ENCODE measurements at regions not wholly inside any gene's neighbourhood (a gene's known extent, or its start where the extent isn't known, plus 50 kb on each side); places are given as distances from the start of the nearest gene placed in this dataset.
A peak's percentile ranks its signal among the peaks of the same experiment; 100 is the strongest.

GRCh38 chr6:1485678-1486077, 96.3 kb downstream of the FOXF2 start:
- no peak for DNase-seq

GRCh38 chr6:1486387-1486786, 97.0 kb downstream of the FOXF2 start:
- no peak for DNase-seq

GRCh38 chr6:1487239-1487638, 97.9 kb downstream of the FOXF2 start:
- DNase-seq = no peak

- no peak for DNase-seq
Observed at GRCh38 chr6:1491025-1491424, 101.6 kb downstream of the FOXF2 start.

GRCh38 chr6:1491591-1492319, 102.4 kb downstream of the FOXF2 start:
- no peak for DNase-seq

- DNase-seq = no peak
Observed at GRCh38 chr6:1494671-1495070, 105.3 kb downstream of the FOXF2 start.

GRCh38 chr6:1495344-1495743, 106.0 kb downstream of the FOXF2 start:
- no peak for DNase-seq

- no peak for DNase-seq
Observed at GRCh38 chr6:1496092-1496491, 106.7 kb downstream of the FOXF2 start.

- DNase-seq = no peak
Observed at GRCh38 chr6:1496836-1497760, 107.7 kb downstream of the FOXF2 start.

- DNase-seq = no peak
Observed at GRCh38 chr6:1497761-1498105, 108.4 kb downstream of the FOXF2 start.

- no peak for DNase-seq
Observed at GRCh38 chr6:1498491-1499113, 109.2 kb downstream of the FOXF2 start.

- DNase-seq = no peak
Observed at GRCh38 chr6:1499777-1500176, 109.9 kb upstream of the FOXC1 start.

- DNase-seq = no peak
Observed at GRCh38 chr6:1500913-1501312, 108.8 kb upstream of the FOXC1 start.

- DNase-seq = no peak
Observed at GRCh38 chr6:1502041-1502440, 107.7 kb upstream of the FOXC1 start.

- DNase-seq = no peak
Observed at GRCh38 chr6:1503811-1504210, 105.9 kb upstream of the FOXC1 start.

GRCh38 chr6:1504465-1504864, 105.2 kb upstream of the FOXC1 start:
- DNase-seq = peak; percentile 46

GRCh38 chr6:1507251-1507650, 102.5 kb upstream of the FOXC1 start:
- DNase-seq = no peak

- no peak for DNase-seq
Observed at GRCh38 chr6:1509241-1509640, 100.5 kb upstream of the FOXC1 start.

- DNase-seq = no peak
Observed at GRCh38 chr6:1510239-1510638, 99.5 kb upstream of the FOXC1 start.

- no peak for DNase-seq
Observed at GRCh38 chr6:1513215-1513780, 96.4 kb upstream of the FOXC1 start.

- DNase-seq = no peak
Observed at GRCh38 chr6:1514078-1514477, 95.6 kb upstream of the FOXC1 start.

- no peak for DNase-seq
Observed at GRCh38 chr6:1515280-1515679, 94.4 kb upstream of the FOXC1 start.

GRCh38 chr6:1515781-1516180, 93.9 kb upstream of the FOXC1 start:
- DNase-seq = no peak
